ENCODE measurements at regions not wholly inside any gene's neighbourhood (a gene's known extent, or its start where the extent isn't known, plus 50 kb on each side); places are given as distances from the start of the nearest gene placed in this dataset.

DNA sequence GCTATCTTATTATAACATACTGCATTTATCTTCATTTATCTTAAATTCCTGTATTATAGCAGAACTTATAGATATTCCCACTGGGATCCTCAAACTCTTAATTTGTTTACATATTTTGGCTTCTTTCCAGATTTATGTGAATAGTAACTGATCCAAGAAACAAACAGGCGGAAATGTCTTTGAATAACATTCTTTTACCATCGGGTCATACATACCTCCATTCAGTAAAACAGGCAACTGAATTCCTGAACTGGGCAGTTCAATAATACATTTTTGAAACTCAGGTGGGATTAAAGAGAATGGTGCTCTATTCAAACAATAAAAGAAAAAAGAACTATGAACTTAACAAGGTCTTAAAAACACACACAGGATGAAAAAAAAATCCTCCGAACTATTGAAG lies 337.4 kb downstream of the CRPPA start:
- Histone ChIP-seq H3K27me3 (no peaks in the 10 kb centered on the region), H3K9me3 (no peaks in the 10 kb centered on the region), H3K27ac (peak overlapping the region in 2 of 4 donors; percentile 2 to 29), H3K4me1 (no peaks in the 10 kb centered on the region), H3K4me3 (no peak overlapping the region), H3K36me3 (replicated peaks in 1 of 2; ENCODE audit: insufficient read depth in 1 of 2, low read depth in 2 of 2) (no peaks in the 10 kb centered on the region)
- intact Hi-C loops (cut with DNase I) = no loop called here
- ATAC-seq = peak; percentile 64
- TF ChIP-seq POLR2A (IDR thresholded peaks at IDR 0.05) = no peak
- TF ChIP-seq, protein P1, sequence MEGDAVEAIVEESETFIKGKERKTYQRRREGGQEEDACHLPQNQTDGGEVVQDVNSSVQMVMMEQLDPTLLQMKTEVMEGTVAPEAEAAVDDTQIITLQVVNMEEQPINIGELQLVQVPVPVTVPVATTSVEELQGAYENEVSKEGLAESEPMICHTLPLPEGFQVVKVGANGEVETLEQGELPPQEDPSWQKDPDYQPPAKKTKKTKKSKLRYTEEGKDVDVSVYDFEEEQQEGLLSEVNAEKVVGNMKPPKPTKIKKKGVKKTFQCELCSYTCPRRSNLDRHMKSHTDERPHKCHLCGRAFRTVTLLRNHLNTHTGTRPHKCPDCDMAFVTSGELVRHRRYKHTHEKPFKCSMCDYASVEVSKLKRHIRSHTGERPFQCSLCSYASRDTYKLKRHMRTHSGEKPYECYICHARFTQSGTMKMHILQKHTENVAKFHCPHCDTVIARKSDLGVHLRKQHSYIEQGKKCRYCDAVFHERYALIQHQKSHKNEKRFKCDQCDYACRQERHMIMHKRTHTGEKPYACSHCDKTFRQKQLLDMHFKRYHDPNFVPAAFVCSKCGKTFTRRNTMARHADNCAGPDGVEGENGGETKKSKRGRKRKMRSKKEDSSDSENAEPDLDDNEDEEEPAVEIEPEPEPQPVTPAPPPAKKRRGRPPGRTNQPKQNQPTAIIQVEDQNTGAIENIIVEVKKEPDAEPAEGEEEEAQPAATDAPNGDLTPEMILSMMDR (IDR thresholded peaks at IDR 0.05) = no peak
- 37 to 57% methylated on average over 3 of the region's 3 CpGs for WGBS, 2 donors
- no peak for DNase-seq

DNA sequence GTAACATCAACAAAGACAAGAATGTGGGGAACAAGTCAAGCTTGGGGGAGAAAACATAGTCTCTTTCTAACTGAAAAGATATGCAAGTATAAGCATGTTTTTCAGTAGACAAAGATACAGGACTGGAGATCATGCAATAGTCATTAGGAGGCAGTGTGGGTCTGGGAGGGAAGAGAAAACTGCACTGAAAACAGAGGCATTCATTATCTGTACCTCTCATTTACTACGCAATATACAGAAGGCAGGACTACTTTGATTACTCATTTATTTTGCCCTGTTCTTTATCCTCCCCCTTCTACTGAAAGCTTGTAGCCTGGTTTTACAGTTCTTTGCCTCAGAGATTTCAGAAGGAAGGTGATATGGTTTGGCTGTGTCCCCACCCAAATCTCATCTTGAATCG lies 341.2 kb downstream of the CRPPA start:
- H3K27ac ChIP-seq = no peak overlapping the region
- no peaks in the 10 kb centered on the region for H3K27me3 ChIP-seq
- no peak overlapping the region for H3K4me3 ChIP-seq
- DNase-seq = no peak
- intact Hi-C loops (cut with DNase I) = no loop called here
- no peaks in the 10 kb centered on the region for H3K36me3 ChIP-seq (replicated peaks in 1 of 2; ENCODE audit: insufficient read depth in 1 of 2, low read depth in 2 of 2)
- WGBS, 2 donors = 84 to 96% methylated on average over 2 of the region's 2 CpGs
- TF ChIP-seq, protein P1 (IDR thresholded peaks at IDR 0.05) = no peak
- TF ChIP-seq POLR2A (IDR thresholded peaks at IDR 0.05) = no peak
- no peaks in the 10 kb centered on the region for H3K9me3 ChIP-seq
- ATAC-seq = no peak
- H3K4me1 ChIP-seq = no peaks in the 10 kb centered on the region

DNA sequence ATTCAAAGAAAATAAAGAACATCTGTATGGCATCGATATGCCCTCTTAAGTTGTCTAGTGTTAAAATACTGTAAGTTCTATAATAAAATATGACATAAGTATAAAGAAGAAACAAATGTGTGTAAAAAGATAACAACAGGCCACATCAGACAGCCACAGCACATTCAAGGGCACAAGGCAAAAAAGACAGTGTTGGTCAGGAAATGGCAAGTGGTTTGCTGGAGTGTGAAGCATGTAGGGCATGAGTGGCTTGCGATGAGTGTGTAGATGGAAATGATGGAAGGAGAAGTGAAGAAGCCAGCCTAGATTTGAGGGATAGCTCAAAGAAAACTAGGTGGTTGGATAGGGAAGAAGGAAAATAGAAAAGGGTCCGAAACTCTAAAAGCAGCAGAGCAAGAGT lies 341.6 kb downstream of the CRPPA start:
- H3K9me3 ChIP-seq = no peaks in the 10 kb centered on the region
- H3K27me3 ChIP-seq = no peaks in the 10 kb centered on the region
- WGBS, 2 donors = 87% methylated on average over 3 of the region's 3 CpGs
- no peaks in the 10 kb centered on the region for H3K36me3 ChIP-seq (replicated peaks in 1 of 2; ENCODE audit: insufficient read depth in 1 of 2, low read depth in 2 of 2)
- no peak for TF ChIP-seq POLR2A (IDR thresholded peaks at IDR 0.05)
- TF ChIP-seq, protein P1 (IDR thresholded peaks at IDR 0.05) = no peak
- no peak overlapping the region for H3K27ac ChIP-seq
- ATAC-seq (no peak), DNase-seq (no peak)
- no peaks in the 10 kb centered on the region for H3K4me1 ChIP-seq
- intact Hi-C loops (cut with DNase I) = loop anchor here (5.0 kb wide), 1 partner anchor 488 kb away; no protein-coding TSS in a partner anchor
- H3K4me3 ChIP-seq = no peak overlapping the region

DNA sequence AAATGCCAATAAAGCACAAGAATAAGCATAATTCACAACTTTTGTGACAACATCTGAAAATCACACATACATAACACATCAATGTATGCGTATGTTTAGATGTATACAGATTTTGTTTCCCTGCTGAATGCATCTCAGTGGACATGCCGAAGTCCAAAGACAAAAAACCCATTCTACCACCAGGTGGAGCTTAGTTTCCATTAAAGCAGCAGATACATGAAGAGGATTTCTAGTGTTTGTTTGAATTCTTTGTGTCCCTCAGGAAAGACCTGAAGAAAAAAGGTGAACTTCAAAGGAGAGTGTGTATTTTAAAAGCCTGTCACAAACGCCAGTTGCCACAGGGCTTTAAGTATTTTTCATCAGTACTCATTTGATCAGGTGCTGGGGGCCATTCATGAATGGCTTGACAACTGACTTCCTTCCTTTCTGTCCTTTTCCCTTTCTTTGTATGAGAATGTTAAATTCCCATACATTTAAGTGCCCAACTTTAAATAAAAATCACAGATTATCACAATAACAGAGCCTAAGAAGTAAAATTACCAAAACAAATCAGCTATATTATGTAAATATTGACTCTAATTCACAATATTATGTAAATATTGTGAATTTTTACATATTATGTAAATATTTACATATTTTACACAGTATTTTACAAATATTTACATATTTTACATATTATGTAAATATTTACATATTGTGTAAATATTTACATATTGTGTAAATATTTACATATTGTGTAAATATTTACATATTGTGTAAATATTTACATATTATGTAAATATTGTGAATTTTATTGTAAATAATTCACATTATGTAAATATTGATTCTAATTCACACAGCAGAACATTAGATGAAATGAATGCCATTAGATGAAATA lies 343.0 kb downstream of the CRPPA start:
- no peak for TF ChIP-seq POLR2A (IDR thresholded peaks at IDR 0.05)
- TF ChIP-seq, protein P1 (IDR thresholded peaks at IDR 0.05) = peak; percentile 34 to 71 (median 61)
- WGBS, 2 donors = 12 to 14% methylated on average over 3 of the region's 3 CpGs
- Histone ChIP-seq H3K9me3 (no peaks in the 10 kb centered on the region), H3K27me3 (no peaks in the 10 kb centered on the region), H3K36me3 (replicated peaks in 1 of 2; ENCODE audit: insufficient read depth in 1 of 2, low read depth in 2 of 2) (no peaks in the 10 kb centered on the region), H3K4me3 (no peak overlapping the region), H3K27ac (no peak overlapping the region), H3K4me1 (no peaks in the 10 kb centered on the region)
- intact Hi-C loops (cut with DNase I) = loop anchor here (5.0 kb wide), 1 partner anchor 489 kb away; no protein-coding TSS in a partner anchor
- ATAC-seq (peak; percentile 67), DNase-seq (peak; percentile 17 to 46 (median 22))
